Heart left ventricle (tissue), 13 donors: ENCODE measurements at regions not wholly inside any gene's neighbourhood (a gene's known extent, or its start where the extent isn't known, plus 50 kb on each side); places are given as distances from the start of the nearest gene placed in this dataset.

Experiments
- POLR2A ChIP-seq, 2 donors: fragments of 450-650 bp; IDR thresholded peaks; one replicate each; pipeline ENCODE4 v1.6.1; 2017; ENCODE audit warnings: antibody characterized with exemption in 2 of 2, mild to moderate bottlenecking in 2 of 2, moderate library complexity in 2 of 2
- TF ChIP-seq, protein P1 (sequence below), 12 donors: fragments of 200-600 bp; sonication (generic) in 4 of 12; IDR thresholded peaks; one replicate each; pipeline versions ENCODE4 v1.5.0 to v1.8.0; 2018 to 2022; ENCODE audit warnings: antibody characterized with exemption in 12 of 12, mild to moderate bottlenecking in 5 of 12
- donor health status: ischemic (EF 13 %, LVEDD 7.1; RV severe dilation, severe dysfunction).
- donor health status: DM: no; HTN: yes; CAD: no.
- donor health status: DM: no; HTN: no; CAD: no.
- donor health status: ischemic (EF 25% LVEDD 6.9; RV normal size, moderate dysfunction).
- donor health status: ischemic (EF 25% LVEDD 5.7; RV mildly dilated, moderate dysfunction).
- donor health status: ischemic (EF 35%, LVEDD 5.7; RV mildly dilated, moderate dysfunction).
- donor health status: nonischemic (EF 11% LVEDD 7.7; RV severe dilation, severe dysfunction).
- donor health status: DM: yes; HTN: yes; CAD: no.
- donor health status: PGD.
- donor health status: ischemic (EF 29% LVEDD 5.4; RV normal size, mild dysfunction).
- donor health status: nonischemic (EF 23%, LVEDD 6.1; RV moderate dilation, normal function).

DNA sequence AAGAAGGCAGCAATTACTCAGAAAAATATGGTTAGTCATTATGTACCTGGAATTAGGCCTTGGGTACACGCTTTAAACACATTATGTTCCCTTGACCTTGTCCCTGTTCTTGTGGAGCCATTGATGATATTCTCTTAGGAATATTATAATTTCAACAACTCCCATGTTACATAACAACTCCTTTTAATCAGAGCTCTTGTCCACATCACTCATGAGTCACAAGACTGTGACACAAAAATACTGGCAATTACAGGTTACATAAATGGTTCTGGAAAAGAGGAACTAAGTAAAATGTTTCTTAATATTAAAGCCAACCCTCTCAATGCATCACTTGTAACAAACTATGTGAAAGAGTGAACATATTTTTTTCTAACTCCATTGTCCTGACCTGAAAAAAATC is 143.8 kb upstream of the PCLO start:
- no peak for TF ChIP-seq POLR2A (IDR thresholded peaks at IDR 0.05)
- TF ChIP-seq, protein P1, sequence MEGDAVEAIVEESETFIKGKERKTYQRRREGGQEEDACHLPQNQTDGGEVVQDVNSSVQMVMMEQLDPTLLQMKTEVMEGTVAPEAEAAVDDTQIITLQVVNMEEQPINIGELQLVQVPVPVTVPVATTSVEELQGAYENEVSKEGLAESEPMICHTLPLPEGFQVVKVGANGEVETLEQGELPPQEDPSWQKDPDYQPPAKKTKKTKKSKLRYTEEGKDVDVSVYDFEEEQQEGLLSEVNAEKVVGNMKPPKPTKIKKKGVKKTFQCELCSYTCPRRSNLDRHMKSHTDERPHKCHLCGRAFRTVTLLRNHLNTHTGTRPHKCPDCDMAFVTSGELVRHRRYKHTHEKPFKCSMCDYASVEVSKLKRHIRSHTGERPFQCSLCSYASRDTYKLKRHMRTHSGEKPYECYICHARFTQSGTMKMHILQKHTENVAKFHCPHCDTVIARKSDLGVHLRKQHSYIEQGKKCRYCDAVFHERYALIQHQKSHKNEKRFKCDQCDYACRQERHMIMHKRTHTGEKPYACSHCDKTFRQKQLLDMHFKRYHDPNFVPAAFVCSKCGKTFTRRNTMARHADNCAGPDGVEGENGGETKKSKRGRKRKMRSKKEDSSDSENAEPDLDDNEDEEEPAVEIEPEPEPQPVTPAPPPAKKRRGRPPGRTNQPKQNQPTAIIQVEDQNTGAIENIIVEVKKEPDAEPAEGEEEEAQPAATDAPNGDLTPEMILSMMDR (IDR thresholded peaks at IDR 0.05) = no peak
